Embryonic facial prominence (tissue), 1 donor: ENCODE measurements at regions not wholly inside any gene's neighbourhood (a gene's known extent, or its start where the extent isn't known, plus 50 kb on each side); places are given as distances from the start of the nearest gene placed in this dataset.

ENCODE experiments used
- DNase-seq: peaks from one replicate; pipeline ENCODE4 v3.0.0-alpha.2; 2016; ENCODE audit errors: extremely low spot score

GRCh38 chr10:78755063-78755701 is 313.6 kb upstream of the ZMIZ1 start:
- DNase-seq: no peak

- no peak for DNase-seq
Observed at GRCh38 chr10:78755877-78756455, 312.8 kb upstream of the ZMIZ1 start.

GRCh38 chr10:78756604-78757343 is 312.0 kb upstream of the ZMIZ1 start:
- no peak for DNase-seq

DNA sequence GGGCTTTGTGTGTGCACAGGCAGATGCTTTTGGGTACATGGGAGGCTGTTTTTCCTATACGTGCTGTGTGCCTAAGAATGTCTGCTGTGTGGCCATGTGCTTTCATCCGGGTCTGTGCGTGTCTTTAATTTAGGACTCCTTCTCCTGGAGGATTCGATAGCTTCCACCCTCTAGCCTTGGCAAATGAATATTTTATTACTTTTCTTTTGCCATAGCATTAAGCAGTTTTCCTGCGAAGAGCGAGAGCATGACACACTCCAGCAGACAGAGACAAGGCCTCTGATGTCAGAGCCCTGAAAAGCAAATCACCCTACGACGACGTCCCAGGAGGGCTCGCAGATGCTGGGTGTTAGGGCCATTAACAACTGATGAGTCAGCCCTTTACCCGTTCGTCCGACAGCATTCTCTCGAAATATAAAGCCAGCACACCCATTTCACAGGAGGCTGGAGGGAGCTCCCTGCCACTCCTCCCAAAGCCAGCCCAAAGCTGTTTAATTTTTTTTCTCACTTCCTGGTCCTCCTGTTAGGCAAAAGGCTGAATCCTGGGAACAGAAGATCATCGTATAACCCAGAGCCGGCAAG is 311.3 kb upstream of the ZMIZ1 start:
- DNase-seq: no peak

GRCh38 chr10:78758176-78758575 is 310.6 kb upstream of the ZMIZ1 start:
- no peak for DNase-seq

GRCh38 chr10:78759456-78760120 is 309.2 kb upstream of the ZMIZ1 start:
- no peak for DNase-seq

DNA sequence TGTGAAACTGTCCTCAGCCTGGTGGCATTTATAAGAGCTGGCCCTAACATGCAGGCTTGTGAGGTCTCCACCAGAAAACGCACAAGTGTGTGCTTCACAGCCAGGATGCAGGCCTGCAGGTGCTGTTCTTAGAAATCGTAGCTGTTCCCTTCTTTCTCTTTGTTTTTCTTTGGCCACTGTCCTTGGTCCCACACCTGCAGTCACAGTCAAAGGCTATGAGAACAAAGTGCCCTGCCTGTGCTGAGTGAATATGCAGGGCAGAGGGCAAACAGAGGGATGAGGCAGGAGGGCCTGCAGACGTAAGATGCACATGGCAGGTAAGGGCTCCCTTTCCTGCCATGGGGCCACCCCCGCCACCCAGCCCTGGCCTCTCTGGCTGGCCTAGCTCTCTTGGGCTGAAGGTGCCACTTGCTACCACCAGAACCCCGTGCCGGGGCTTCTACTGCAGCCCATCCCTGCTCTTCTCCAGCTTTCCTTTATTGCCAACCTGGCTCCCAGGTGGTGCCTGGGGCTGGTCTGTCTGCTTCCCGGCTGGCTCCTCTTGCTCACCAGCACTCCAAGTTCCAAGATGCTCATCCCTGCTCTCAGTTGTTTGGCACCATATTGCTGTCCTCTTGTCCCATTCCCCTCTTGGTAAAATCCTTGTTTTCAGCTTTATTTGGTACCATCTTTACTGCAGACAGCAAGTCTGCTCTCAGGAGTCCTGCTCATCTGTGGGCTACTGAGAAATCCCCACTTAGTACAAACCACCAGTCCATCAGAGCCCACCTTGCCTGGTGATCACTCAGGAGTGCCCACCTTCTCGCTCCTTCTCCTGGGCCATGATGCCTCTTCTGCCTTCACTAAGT is 308.1 kb upstream of the ZMIZ1 start:
- no peak for DNase-seq

GRCh38 chr10:78761311-78761781 is 307.4 kb upstream of the ZMIZ1 start:
- DNase-seq: no peak

- DNase-seq: no peak
Observed at GRCh38 chr10:78762086-78762630, 306.6 kb upstream of the ZMIZ1 start.

- no peak for DNase-seq
Observed at GRCh38 chr10:78763234-78763633, 305.5 kb upstream of the ZMIZ1 start.

- no peak for DNase-seq
Observed at GRCh38 chr10:78763651-78764395, 304.9 kb upstream of the ZMIZ1 start.

GRCh38 chr10:78764436-78764835 is 304.3 kb upstream of the ZMIZ1 start:
- no peak for DNase-seq

DNA sequence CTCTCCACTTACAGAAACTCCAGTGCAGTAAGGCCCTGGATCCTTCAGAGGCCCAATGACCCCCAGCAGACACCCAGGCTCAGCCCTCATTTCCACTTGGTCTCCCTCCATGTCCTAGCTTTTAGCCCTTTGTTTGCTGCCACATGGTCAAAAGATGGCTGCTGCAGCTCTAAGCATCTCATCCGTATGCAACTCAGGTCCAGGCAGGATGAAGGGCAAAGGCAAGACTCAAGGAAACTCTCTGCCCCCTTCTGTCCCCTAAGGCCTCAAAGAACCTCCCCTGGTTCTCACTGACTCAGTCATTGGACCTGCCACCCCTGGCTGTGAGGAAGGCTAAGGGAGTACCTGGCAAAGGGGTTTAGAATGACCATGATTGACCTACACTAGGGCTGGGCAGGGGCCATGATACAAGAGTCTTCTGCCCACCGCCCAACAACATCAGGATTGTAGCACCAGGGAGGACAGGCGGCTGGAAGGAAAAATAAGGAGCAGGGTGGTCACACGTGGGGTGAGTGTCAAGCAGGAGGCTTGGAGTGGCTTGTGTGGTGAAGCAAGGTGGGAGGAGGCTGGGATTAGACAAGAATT is 303.8 kb upstream of the ZMIZ1 start:
- no peak for DNase-seq

GRCh38 chr10:78765726-78766335 is 302.9 kb upstream of the ZMIZ1 start:
- DNase-seq: no peak

GRCh38 chr10:78766603-78767002 is 302.2 kb upstream of the ZMIZ1 start:
- no peak for DNase-seq

DNA sequence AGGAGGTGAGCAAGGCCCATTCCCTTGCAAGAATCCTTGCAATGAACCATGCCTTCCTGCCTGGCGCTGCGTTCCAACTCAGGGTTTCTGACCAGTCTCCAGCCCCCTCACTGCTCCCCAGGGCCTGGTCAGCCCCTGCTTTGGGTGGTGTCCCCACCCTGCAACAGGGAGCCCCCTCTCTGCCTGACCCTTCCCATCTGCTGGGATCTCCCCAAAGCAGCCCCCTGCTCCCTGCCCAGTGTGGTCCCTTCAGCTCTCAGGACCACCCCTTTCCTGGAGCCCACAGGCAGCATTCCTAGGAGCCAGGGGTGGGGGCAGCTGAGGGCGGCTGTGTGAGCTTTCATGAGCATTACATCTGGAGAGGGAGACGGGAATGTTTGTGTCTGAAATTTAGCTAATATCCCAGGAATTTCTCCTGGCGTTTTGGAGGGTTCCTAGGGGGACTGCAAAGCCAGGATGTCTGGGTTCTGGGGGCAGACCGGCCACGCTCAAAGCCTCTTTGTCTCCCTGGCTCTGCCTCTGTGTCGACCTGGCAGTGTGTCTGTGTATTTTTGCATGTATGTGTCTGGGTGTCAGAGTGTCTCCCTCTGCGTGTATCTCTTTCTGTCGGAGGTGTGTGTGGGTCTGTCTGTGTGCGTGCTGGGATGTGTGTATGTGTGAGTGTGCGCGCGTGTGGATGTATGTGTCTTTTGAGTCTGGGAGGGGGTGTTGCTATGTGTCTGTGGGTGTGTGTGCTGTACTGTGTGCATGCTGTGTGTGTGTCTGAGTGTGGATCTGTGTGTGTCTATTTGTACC is 300.5 kb upstream of the ZMIZ1 start:
- peak; percentile 62 for DNase-seq

DNA sequence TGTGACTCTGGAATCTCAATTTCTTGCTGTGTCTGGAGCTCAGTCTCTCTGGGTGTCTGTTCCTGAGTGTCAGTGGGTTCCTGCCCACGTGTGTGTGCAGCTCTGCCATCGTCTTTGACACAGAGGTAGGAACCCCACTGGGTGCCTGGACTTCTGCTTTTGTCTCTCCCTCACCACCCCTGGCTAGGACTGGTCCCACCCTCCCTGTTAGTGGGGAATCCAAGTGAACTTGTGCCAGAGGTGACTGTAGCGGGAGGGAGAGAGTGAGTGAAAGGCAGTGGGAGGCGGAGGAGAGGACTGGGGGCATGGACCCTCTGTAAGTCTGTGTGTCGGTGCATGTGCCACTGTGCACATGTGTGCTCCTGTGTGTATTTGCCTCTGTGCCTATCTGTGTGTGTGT is 299.9 kb upstream of the ZMIZ1 start:
- DNase-seq: no peak

GRCh38 chr10:78769526-78769925 is 299.2 kb upstream of the ZMIZ1 start:
- no peak for DNase-seq
